ENCODE measurements at regions not wholly inside any gene's neighbourhood (a gene's known extent, or its start where the extent isn't known, plus 50 kb on each side); places are given as distances from the start of the nearest gene placed in this dataset.

- Histone ChIP-seq H3K27ac (ENCODE audit: low read length) (no peak overlapping the region), H3F3A (ENCODE audit: insufficient read depth, low read length) (no peaks in the 10 kb centered on the region), H3K4me1 (ENCODE audit: low read length) (no peaks in the 10 kb centered on the region), H3K4me3 (ENCODE audit: low read length) (no peak overlapping the region), H3K36me3 (replicated peaks; ENCODE audit: insufficient read depth, low read length) (no peaks in the 10 kb centered on the region), H3K4me2 (ENCODE audit: low read depth, low read length) (no peak overlapping the region), H2AFZ (ENCODE audit: low read length) (no peak overlapping the region), H4K20me1 (ENCODE audit: insufficient read depth, low read length) (no peaks in the 10 kb centered on the region), H3K9ac (ENCODE audit: low read length) (no peak overlapping the region), H3K9me3 (replicated peaks; ENCODE audit: insufficient read depth, low read length) (no peaks in the 10 kb centered on the region), H3K27me3 (replicated peaks; ENCODE audit: insufficient read depth, low read length) (no peaks in the 10 kb centered on the region), H3K79me2 (ENCODE audit: low read length) (no peaks in the 10 kb centered on the region), H3K9me2 (replicated peaks; ENCODE audit: insufficient read depth, low read length) (no peaks in the 10 kb centered on the region)
- TF ChIP-seq EZH2 (optimal IDR thresholded peaks at IDR 0.05; ENCODE audit: low read depth, low read length) = no peak
- TF ChIP-seq CTCF (IDR thresholded peaks at IDR 0.05; ENCODE audit: low read length) = no peak
- TF ChIP-seq EZH2phosphoT487 (IDR thresholded peaks at IDR 0.05; ENCODE audit: low read length) = no peak
- DNase-seq = no peak
Observed at GRCh38 chr12:94749890-94750289, 99.5 kb upstream of the TMCC3 start.

DNA sequence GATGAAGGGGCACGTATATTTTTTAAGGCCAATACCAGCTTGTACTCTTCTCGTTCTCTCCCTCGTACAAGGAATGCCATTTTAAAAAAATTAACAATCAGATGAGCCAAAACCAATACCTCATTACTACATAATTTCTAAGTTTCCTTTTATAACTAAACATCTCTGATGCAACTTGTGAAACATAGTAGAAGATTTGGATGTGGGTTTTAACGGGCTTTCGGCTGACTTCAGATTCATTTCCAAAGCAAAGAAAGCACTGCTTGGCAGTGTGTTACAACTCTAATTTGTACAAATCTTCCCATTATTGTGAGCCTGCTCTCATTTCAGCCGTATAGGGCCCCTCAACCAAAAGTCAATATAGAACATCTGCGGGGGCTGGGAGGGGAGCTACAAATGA lies 99.1 kb upstream of the TMCC3 start:
- H3K79me2 ChIP-seq (ENCODE audit: low read length) = no peaks in the 10 kb centered on the region
- no peaks in the 10 kb centered on the region for H3K27me3 ChIP-seq (replicated peaks; ENCODE audit: insufficient read depth, low read length)
- no peaks in the 10 kb centered on the region for H3K9me2 ChIP-seq (replicated peaks; ENCODE audit: insufficient read depth, low read length)
- no peak overlapping the region for H3K9ac ChIP-seq (ENCODE audit: low read length)
- no peak overlapping the region for H2AFZ ChIP-seq (ENCODE audit: low read length)
- no peaks in the 10 kb centered on the region for H3K36me3 ChIP-seq (replicated peaks; ENCODE audit: insufficient read depth, low read length)
- no peaks in the 10 kb centered on the region for H3F3A ChIP-seq (ENCODE audit: insufficient read depth, low read length)
- H3K27ac ChIP-seq (ENCODE audit: low read length) = no peak overlapping the region
- H3K4me2 ChIP-seq (ENCODE audit: low read depth, low read length) = no peak overlapping the region
- DNase-seq = no peak
- no peaks in the 10 kb centered on the region for H4K20me1 ChIP-seq (ENCODE audit: insufficient read depth, low read length)
- no peaks in the 10 kb centered on the region for H3K4me1 ChIP-seq (ENCODE audit: low read length)
- no peak overlapping the region for H3K4me3 ChIP-seq (ENCODE audit: low read length)
- TF ChIP-seq CTCF (IDR thresholded peaks at IDR 0.05; ENCODE audit: low read length) (no peak), EZH2phosphoT487 (IDR thresholded peaks at IDR 0.05; ENCODE audit: low read length) (no peak), EZH2 (optimal IDR thresholded peaks at IDR 0.05; ENCODE audit: low read depth, low read length) (no peak)
- no peaks in the 10 kb centered on the region for H3K9me3 ChIP-seq (replicated peaks; ENCODE audit: insufficient read depth, low read length)

GRCh38 chr12:94748726-94749421 lies 98.5 kb upstream of the TMCC3 start:
- H3K9me3 ChIP-seq (replicated peaks; ENCODE audit: insufficient read depth, low read length) = no peaks in the 10 kb centered on the region
- no peak overlapping the region for H3K27ac ChIP-seq (ENCODE audit: low read length)
- no peaks in the 10 kb centered on the region for H4K20me1 ChIP-seq (ENCODE audit: insufficient read depth, low read length)
- no peak overlapping the region for H2AFZ ChIP-seq (ENCODE audit: low read length)
- no peak overlapping the region for H3K4me3 ChIP-seq (ENCODE audit: low read length)
- no peaks in the 10 kb centered on the region for H3F3A ChIP-seq (ENCODE audit: insufficient read depth, low read length)
- no peaks in the 10 kb centered on the region for H3K27me3 ChIP-seq (replicated peaks; ENCODE audit: insufficient read depth, low read length)
- H3K9ac ChIP-seq (ENCODE audit: low read length) = no peak overlapping the region
- H3K4me1 ChIP-seq (ENCODE audit: low read length) = no peaks in the 10 kb centered on the region
- TF ChIP-seq EZH2phosphoT487 (IDR thresholded peaks at IDR 0.05; ENCODE audit: low read length) = no peak
- TF ChIP-seq EZH2 (optimal IDR thresholded peaks at IDR 0.05; ENCODE audit: low read depth, low read length) = no peak
- no peak for TF ChIP-seq CTCF (IDR thresholded peaks at IDR 0.05; ENCODE audit: low read length)
- no peak overlapping the region for H3K4me2 ChIP-seq (ENCODE audit: low read depth, low read length)
- H3K79me2 ChIP-seq (ENCODE audit: low read length) = no peaks in the 10 kb centered on the region
- no peak for DNase-seq
- H3K36me3 ChIP-seq (replicated peaks; ENCODE audit: insufficient read depth, low read length) = no peaks in the 10 kb centered on the region
- H3K9me2 ChIP-seq (replicated peaks; ENCODE audit: insufficient read depth, low read length) = no peaks in the 10 kb centered on the region
